GM12878 (cell line): ENCODE measurements at regions not wholly inside any gene's neighbourhood (a gene's known extent, or its start where the extent isn't known, plus 50 kb on each side); places are given as distances from the start of the nearest gene placed in this dataset.

Source experiments
- ATAC-seq: fragments of 200-7000 bp; cut with Tn5 transposase; 3 replicates; pipeline ENCODE4 v1.9.1; 2020; ENCODE audit warnings: mild to moderate bottlenecking, moderate library complexity
- BruUV-seq: library from RNA; stranded (reverse); fragments of 400-500 nt; replicated peaks from 2 replicates; lab custom pipeline; 2021; lab: Mats Ljungman, UMichigan
- CTCF ChIA-PET: fragments of 300-600 bp; sonication (Branson Sonifier 250); formaldehyde crosslinking; extraction: SDS; loops from one replicate; lab custom pipeline; 2021; ENCODE audit warnings: inconsistent platforms; lab: Yijun Ruan, JAX
- POLR2A ChIA-PET: fragments of 350-600 bp; formaldehyde crosslinking; extraction: SDS; loops from one replicate; lab custom pipeline; 2021; ENCODE audit warnings: inconsistent platforms; lab: Charles Lee
- RAD21 ChIA-PET: fragments of 300-600 bp; sonication (Branson Sonifier 250); formaldehyde crosslinking; loops from one replicate; lab custom pipeline; 2023; ENCODE audit warnings: antibody characterized with exemption; ENCODE audit not compliant: unreplicated experiment; lab: Charles Lee
- SMC1A ChIA-PET: fragments of 300-600 bp; sonication (Branson Sonifier 250); formaldehyde crosslinking; loops from one replicate; lab custom pipeline; 2023; ENCODE audit not compliant: unreplicated experiment, uncharacterized antibody; lab: Charles Lee
- DNase-seq: peaks from one replicate; pipeline ENCODE4 v3.0.0-alpha.2; 2011; ENCODE audit warnings: low read depth, low spot score
- FAIRE-seq: peaks from 3 replicates; lab custom pipeline; 2011; peaks lifted over from hg19 to GRCh38; lab: Jason Lieb, UNC
- H2AFZ ChIP-seq: 2 replicates; pipeline ENCODE4 v1.6.0; 2011; ENCODE audit warnings: low read depth, low read length, control low read depth; ENCODE audit not compliant: control insufficient read depth
- H3K27ac ChIP-seq: 2 replicates; pipeline ENCODE4 v1.5.1; 2011; ENCODE audit warnings: control low read depth; ENCODE audit not compliant: control insufficient read depth, insufficient read depth
- H3K27me3 ChIP-seq, 2 experiments: replicated peaks in 1 of 2; 2 replicates each; pipeline versions ENCODE4 v1.6.0 to v1.6.1; 2011; ENCODE audit warnings: low read length in 1 of 2; ENCODE audit not compliant: control insufficient read depth in 2 of 2, insufficient read depth in 2 of 2
- H3K36me3 ChIP-seq, 2 experiments: 2 replicates each; pipeline ENCODE4 v1.5.1; 2011; ENCODE audit warnings: low read length in 1 of 2; ENCODE audit not compliant: control insufficient read depth in 2 of 2, insufficient read depth in 2 of 2
- H3K4me1 ChIP-seq: 2 replicates; pipeline ENCODE4 v1.6.1; 2011; ENCODE audit warnings: mild to moderate bottlenecking, low read length, moderate library complexity, mixed read lengths; ENCODE audit not compliant: control insufficient read depth, insufficient read depth
- H3K4me2 ChIP-seq: 2 replicates; pipeline ENCODE4 v1.6.0; 2011; ENCODE audit warnings: control low read depth; ENCODE audit not compliant: control insufficient read depth, insufficient read depth
- H3K4me3 ChIP-seq: fragments of 200-600 bp; sonication (generic); 2 replicates; pipeline ENCODE4 v1.5.1; 2016
- H3K79me2 ChIP-seq: 2 replicates; pipeline ENCODE4 v1.6.0; 2011; ENCODE audit warnings: low read length; ENCODE audit not compliant: control insufficient read depth, insufficient read depth
- H3K9ac ChIP-seq: 2 replicates; pipeline ENCODE4 v1.8.0; 2011; ENCODE audit warnings: low read length, control low read depth, mixed read lengths; ENCODE audit not compliant: control insufficient read depth, insufficient read depth
- H3K9me3 ChIP-seq: replicated peaks from 3 replicates; pipeline ENCODE4 v1.5.1; 2011; ENCODE audit warnings: mild to moderate bottlenecking, low read length; ENCODE audit not compliant: control insufficient read depth, insufficient read depth
- H4K20me1 ChIP-seq: 2 replicates; pipeline ENCODE4 v1.6.0; 2011; ENCODE audit not compliant: control insufficient read depth, insufficient read depth
- EED ChIP-seq: sonication (generic); IDR thresholded peaks from 2 replicates; pipeline ENCODE4 v1.6.1; 2016; ENCODE audit warnings: antibody characterized with exemption, low read depth
- KLF5 ChIP-seq: fragments of 450-650 bp; IDR thresholded peaks from 2 replicates; pipeline ENCODE4 v1.6.1; 2014; ENCODE audit warnings: mild to moderate bottlenecking; ENCODE audit not compliant: partially characterized antibody
- MYC ChIP-seq: IDR thresholded peaks from 2 replicates; pipeline ENCODE4 v1.6.1; 2011; ENCODE audit warnings: mild to moderate bottlenecking, low read length, moderate library complexity, inconsistent platforms; ENCODE audit not compliant: insufficient read depth, insufficient replicate concordance, insufficient read length, severe bottlenecking
- NFXL1 ChIP-seq: fragments of 450-650 bp; IDR thresholded peaks from 2 replicates; pipeline ENCODE4 v1.6.1; 2017; ENCODE audit warnings: antibody characterized with exemption, mild to moderate bottlenecking, borderline replicate concordance
- NFYA ChIP-seq: IDR thresholded peaks from 2 replicates; pipeline ENCODE4 v1.6.1; 2011; ENCODE audit warnings: low read depth, mild to moderate bottlenecking, low read length, improper control_type of control experiment, borderline replicate concordance
- RAD21 ChIP-seq: IDR thresholded peaks from 2 replicates; pipeline ENCODE4 v1.6.1; 2011; ENCODE audit warnings: mild to moderate bottlenecking, low read depth, low read length, moderate library complexity; ENCODE audit not compliant: insufficient read depth
- SMARCA5 ChIP-seq: fragments of 450-650 bp; IDR thresholded peaks from 2 replicates; pipeline ENCODE4 v1.6.1; 2017; ENCODE audit warnings: mild to moderate bottlenecking
- SREBF1 ChIP-seq: IDR thresholded peaks from 2 replicates; pipeline ENCODE4 v1.6.1; 2012; ENCODE audit warnings: mild to moderate bottlenecking, low read length
- ZSCAN29 ChIP-seq: fragments of 450-650 bp; IDR thresholded peaks from 2 replicates; pipeline ENCODE4 v1.6.1; 2017; ENCODE audit warnings: mild to moderate bottlenecking, moderate library complexity
- WGBS: methylation state at CpG from one replicate; pipeline ENCODE4 v1.1.6; 2016; ENCODE audit warnings: low lambda C conversion rate; ENCODE audit not compliant: insufficient replicate concordance, insufficient coverage; ENCODE audit errors: missing lambda C conversion rate; 5-methylcytosine and 5-hydroxymethylcytosine counted together
- in situ Hi-C: fragments of 300-500 bp; cut with MboI; formaldehyde crosslinking; loops from 9 replicates; pipeline ENCODE4 v1.14.3; 2018; ENCODE audit warnings: mixed read lengths
- intact Hi-C: fragments of 100-400 bp; cut with micrococcal nuclease; formaldehyde crosslinking; loops from one replicate; pipeline ENCODE4 v1.14.2; 2022; ENCODE audit not compliant: unreplicated experiment
- TF ChIP-seq, protein P1 (sequence below): IDR thresholded peaks from 2 replicates; pipeline ENCODE4 v1.6.1; 2011; ENCODE audit warnings: borderline replicate concordance, low read depth, mild to moderate bottlenecking, moderate library complexity, mixed read lengths, low read length; ENCODE audit not compliant: insufficient read depth; ENCODE audit errors: extremely low read length

DNA sequence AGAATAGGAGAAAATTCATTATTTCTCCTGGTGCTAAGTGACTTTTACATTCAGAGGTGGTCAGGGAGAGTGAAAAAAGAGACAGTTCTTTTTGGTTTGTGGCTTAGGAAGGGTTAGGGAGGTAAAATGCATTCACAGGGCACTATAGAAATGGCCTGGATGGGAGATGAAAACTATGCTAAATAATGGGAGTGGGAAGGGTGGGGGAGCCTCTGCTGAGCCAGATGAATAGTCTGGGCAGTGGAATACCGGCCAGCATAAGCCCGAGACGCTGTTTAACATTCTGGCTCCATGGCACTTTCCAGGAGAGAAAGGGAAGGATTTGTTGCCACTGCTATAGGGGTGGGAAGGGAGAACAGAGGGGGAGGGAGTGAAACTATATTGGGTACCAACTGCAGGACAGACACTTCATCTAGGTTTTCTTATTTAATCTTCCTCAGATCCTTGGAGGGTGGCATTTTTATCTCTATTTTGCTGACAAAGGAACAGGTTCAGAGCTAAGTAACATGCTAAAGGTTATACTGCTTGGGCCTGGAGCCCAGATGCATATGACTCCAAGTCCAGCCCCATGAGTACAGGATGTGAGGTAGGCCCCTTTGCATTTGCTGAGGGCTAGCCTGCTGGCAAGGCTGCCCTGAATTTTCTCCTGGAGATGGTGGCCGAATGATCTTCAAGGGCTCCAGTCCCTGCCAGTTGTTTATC lies 372.4 kb downstream of the CCSER2 start:
- H3K79me2 ChIP-seq, result no peaks in the 10 kb centered on the region
- H3K9me3 ChIP-seq, result no peaks in the 10 kb centered on the region
- H2AFZ ChIP-seq, result no peak overlapping the region
- H3K4me2 ChIP-seq, result no peak overlapping the region
- no peaks in the 10 kb centered on the region for H3K36me3 ChIP-seq
- ChIA-PET CTCF (interaction anchor here (1.1 kb wide), 1 partner anchor 9 kb away, joined by 3 read pairs; no protein-coding TSS in a partner anchor), SMC1A (no interaction called here), POLR2A (no interaction called here), RAD21 (no interaction called here)
- TF ChIP-seq EED (no peak), KLF5 (no peak), SMARCA5 (no peak), ZSCAN29 (no peak), NFYA (no peak), SREBF1 (no peak)
- in situ Hi-C loops, result no loop called here
- no peak for FAIRE-seq
- no peak overlapping the region for H3K9ac ChIP-seq
- no peak for DNase-seq
- H3K4me3 ChIP-seq, result no peak overlapping the region
- no TSS peak for BruUV-seq
- ATAC-seq, result no peak
- peaks cover 0 to 2% of the 10 kb centered on the region in 2 experiments; a peak in 1 of 4 replicates for H3K27me3 ChIP-seq
- no peaks in the 10 kb centered on the region for H4K20me1 ChIP-seq
- H3K27ac ChIP-seq, result no peak overlapping the region
- H3K4me1 ChIP-seq, result no peaks in the 10 kb centered on the region
- 10% methylated on average over 4 of the region's 4 CpGs for WGBS
- intact Hi-C loops, result no loop called here

DNA sequence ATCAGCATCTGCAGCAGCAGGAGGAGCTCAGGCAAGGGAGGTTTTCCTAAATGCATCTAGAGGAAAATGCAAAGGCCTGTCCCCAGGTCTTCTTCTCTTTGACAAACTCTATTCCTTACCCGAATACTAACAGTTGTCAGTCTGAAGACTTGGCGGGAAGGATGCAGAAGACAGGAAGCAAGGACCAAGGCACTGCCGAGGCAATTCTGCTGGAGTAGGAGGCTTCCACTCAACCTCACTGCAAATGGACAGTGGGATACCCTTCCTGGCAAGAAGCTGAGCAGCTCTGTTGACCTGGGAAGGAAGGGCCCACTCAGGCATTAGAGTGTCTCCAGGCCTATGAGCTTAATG lies 373.0 kb downstream of the CCSER2 start:
- no peak overlapping the region for H3K27ac ChIP-seq
- in situ Hi-C loops, result no loop called here
- no peak overlapping the region for H3K4me3 ChIP-seq
- no peaks in the 10 kb centered on the region for H3K36me3 ChIP-seq
- ChIA-PET CTCF (interaction anchor here (1.1 kb wide), 1 partner anchor 8 kb away, joined by 3 read pairs; no protein-coding TSS in a partner anchor), RAD21 (no interaction called here), POLR2A (no interaction called here), SMC1A (no interaction called here)
- WGBS, result 52% methylated on average over 3 of the region's 3 CpGs
- H3K4me2 ChIP-seq, result no peak overlapping the region
- H3K79me2 ChIP-seq, result no peaks in the 10 kb centered on the region
- no peak for ATAC-seq
- BruUV-seq, result no TSS peak
- H3K27me3 ChIP-seq, result peaks cover 0 to 2% of the 10 kb centered on the region in 2 experiments; a peak in 1 of 4 replicates
- TF ChIP-seq MYC, result no peak
- TF ChIP-seq NFXL1, result no peak
- TF ChIP-seq, protein P1, sequence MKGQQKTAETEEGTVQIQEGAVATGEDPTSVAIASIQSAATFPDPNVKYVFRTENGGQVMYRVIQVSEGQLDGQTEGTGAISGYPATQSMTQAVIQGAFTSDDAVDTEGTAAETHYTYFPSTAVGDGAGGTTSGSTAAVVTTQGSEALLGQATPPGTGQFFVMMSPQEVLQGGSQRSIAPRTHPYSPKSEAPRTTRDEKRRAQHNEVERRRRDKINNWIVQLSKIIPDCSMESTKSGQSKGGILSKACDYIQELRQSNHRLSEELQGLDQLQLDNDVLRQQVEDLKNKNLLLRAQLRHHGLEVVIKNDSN, result no peak
- no peak for TF ChIP-seq RAD21
- H2AFZ ChIP-seq, result no peak overlapping the region
- intact Hi-C loops, result no loop called here
- no peak overlapping the region for H3K9ac ChIP-seq
- no peaks in the 10 kb centered on the region for H4K20me1 ChIP-seq
- no peaks in the 10 kb centered on the region for H3K9me3 ChIP-seq
- no peaks in the 10 kb centered on the region for H3K4me1 ChIP-seq
- no peak for FAIRE-seq
- no peak for DNase-seq
